HepG2 (cell line): ENCODE measurements at regions not wholly inside any gene's neighbourhood (a gene's known extent, or its start where the extent isn't known, plus 50 kb on each side); places are given as distances from the start of the nearest gene placed in this dataset.

ENCODE experiments used
- AFF4 ChIP-seq: sonication (generic); formaldehyde crosslinking; IDR thresholded peaks from 2 replicates; pipeline ENCODE4 v1.4.0; 2020; ENCODE audit warnings: missing genetic modification reagents
- CEBPB ChIP-seq: IDR thresholded peaks from 2 replicates; pipeline ENCODE4 v1.6.1; 2011; ENCODE audit warnings: low read depth, low read length, improper control_type of control experiment, borderline replicate concordance
- FOXM1 ChIP-seq: sonication (generic); formaldehyde crosslinking; IDR thresholded peaks from 2 replicates; pipeline ENCODE4 v1.5.0; 2020; ENCODE audit warnings: missing genetic modification reagents
- IRF1 ChIP-seq: sonication (generic); formaldehyde crosslinking; IDR thresholded peaks from 2 replicates; pipeline ENCODE4 v1.4.0; 2020; ENCODE audit warnings: low read depth, mild to moderate bottlenecking, missing genetic modification reagents
- ZFP36 ChIP-seq: fragments of 150-350 bp; IDR thresholded peaks from 2 replicates; pipeline ENCODE4 v1.6.1; 2018; ENCODE audit warnings: borderline replicate concordance, low read length, low read depth; ENCODE audit not compliant: partially characterized antibody

GRCh38 chr4:81304871-81305270 is 89.8 kb upstream of the PRKG2 start:
- no peak for TF ChIP-seq AFF4
- TF ChIP-seq CEBPB = no peak
- no peak for TF ChIP-seq FOXM1 (CRISPR knock-in tag)
- no peak for TF ChIP-seq ZFP36
- TF ChIP-seq IRF1 (CRISPR knock-in tag) = no peak
